H9 (cell line): ENCODE measurements at regions not wholly inside any gene's neighbourhood (a gene's known extent, or its start where the extent isn't known, plus 50 kb on each side); places are given as distances from the start of the nearest gene placed in this dataset.

Source experiments
- DNase-seq: peaks from one replicate; pipeline ENCODE4 v3.0.0-alpha.2; 2017
- H2AFZ ChIP-seq: one replicate; pipeline ENCODE4 v1.6.1; 2013; ENCODE audit warnings: mild to moderate bottlenecking, low read length, control low read depth, moderate library complexity
- H2AK5ac ChIP-seq: 2 replicates; pipeline ENCODE4 v1.6.1; 2013; ENCODE audit warnings: low read length, control low read depth, mixed read lengths; ENCODE audit not compliant: insufficient read length
- H2BK120ac ChIP-seq: one replicate; pipeline ENCODE4 v1.6.1; 2013; ENCODE audit warnings: low read depth, mild to moderate bottlenecking, low read length, control low read depth, inconsistent platforms; ENCODE audit not compliant: poor library complexity, severe bottlenecking
- H2BK12ac ChIP-seq: 2 replicates; pipeline ENCODE4 v1.6.1; 2013; ENCODE audit warnings: low read length, control low read depth, mixed read lengths, low read depth; ENCODE audit not compliant: insufficient read length
- H2BK15ac ChIP-seq: 2 replicates; pipeline ENCODE4 v1.6.1; 2013; ENCODE audit warnings: low read depth, low read length, control low read depth
- H2BK20ac ChIP-seq: one replicate; pipeline ENCODE4 v1.6.1; 2013; ENCODE audit warnings: low read depth, mild to moderate bottlenecking, low read length, control low read depth, inconsistent platforms; ENCODE audit not compliant: poor library complexity, severe bottlenecking
- H2BK5ac ChIP-seq: 2 replicates; pipeline ENCODE4 v1.6.1; 2013; ENCODE audit warnings: low read length, control low read depth, mixed read lengths; ENCODE audit not compliant: insufficient read length
- H3K14ac ChIP-seq: 2 replicates; pipeline ENCODE4 v1.6.1; 2013; ENCODE audit warnings: low read length, control low read depth; ENCODE audit not compliant: insufficient read depth
- H3K18ac ChIP-seq: 2 replicates; pipeline ENCODE4 v1.6.1; 2013; ENCODE audit warnings: low read depth, mild to moderate bottlenecking, mixed read lengths, low read length, control low read depth; ENCODE audit not compliant: insufficient read length
- H3K23ac ChIP-seq: 2 replicates; pipeline ENCODE4 v1.6.1; 2013; ENCODE audit warnings: low read length, control low read depth, mixed read lengths, low read depth; ENCODE audit not compliant: insufficient read length
- H3K23me2 ChIP-seq: 2 replicates; pipeline ENCODE4 v1.6.1; 2013; ENCODE audit warnings: low read depth, mild to moderate bottlenecking, mixed read lengths, low read length, control low read depth; ENCODE audit not compliant: insufficient read length, poor library complexity, severe bottlenecking
- H3K27ac ChIP-seq: 2 replicates; pipeline ENCODE4 v1.5.1; 2013; ENCODE audit warnings: low read length, control low read depth, mixed read lengths, low read depth; ENCODE audit not compliant: insufficient read length
- H3K27me3 ChIP-seq: 2 replicates; pipeline ENCODE4 v1.6.1; 2013; ENCODE audit warnings: low read length, control low read depth, inconsistent platforms; ENCODE audit not compliant: insufficient read depth
- H3K4ac ChIP-seq: 2 replicates; pipeline ENCODE4 v1.6.1; 2013; ENCODE audit warnings: low read depth, mild to moderate bottlenecking, control low read depth, inconsistent platforms, low read length, moderate library complexity
- H3K4me1 ChIP-seq: 2 replicates; pipeline ENCODE4 v1.6.1; 2013; ENCODE audit warnings: low read length, control low read depth, inconsistent platforms; ENCODE audit not compliant: insufficient read depth
- H3K4me2 ChIP-seq: 2 replicates; pipeline ENCODE4 v1.6.1; 2013; ENCODE audit warnings: low read length, control low read depth, mixed read lengths; ENCODE audit not compliant: insufficient read length, insufficient read depth
- H3K56ac ChIP-seq: 2 replicates; pipeline ENCODE4 v1.6.1; 2013; ENCODE audit warnings: low read depth, mild to moderate bottlenecking, mixed read lengths, low read length, control low read depth; ENCODE audit not compliant: insufficient read length
- H3K79me1 ChIP-seq: 2 replicates; pipeline ENCODE4 v1.6.1; 2013; ENCODE audit warnings: low read depth, mild to moderate bottlenecking, moderate library complexity, low read length, control low read depth, inconsistent platforms; ENCODE audit not compliant: insufficient read depth, poor library complexity, severe bottlenecking
- H3K79me2 ChIP-seq: 2 replicates; pipeline ENCODE4 v1.6.1; 2013; ENCODE audit warnings: low read length, control low read depth, inconsistent platforms; ENCODE audit not compliant: insufficient read depth
- H3K9ac ChIP-seq: 2 replicates; pipeline ENCODE4 v1.6.1; 2013; ENCODE audit warnings: low read length, control low read depth, mixed read lengths; ENCODE audit not compliant: insufficient read length; ENCODE audit errors: extremely low read depth
- H3K9me3 ChIP-seq: one replicate; pipeline ENCODE4 v1.6.1; 2013; ENCODE audit warnings: low read depth, low read length, inconsistent platforms; ENCODE audit not compliant: control insufficient read depth
- H3T11ph ChIP-seq: one replicate; pipeline ENCODE4 v1.6.1; 2013; ENCODE audit warnings: mild to moderate bottlenecking, low read length, control low read depth, inconsistent platforms
- H4K20me1 ChIP-seq: one replicate; pipeline ENCODE4 v1.6.1; 2013; ENCODE audit not compliant: control insufficient read depth, insufficient read length, insufficient read depth
- H4K5ac ChIP-seq: 2 replicates; pipeline ENCODE4 v1.6.1; 2013; ENCODE audit warnings: low read depth, mild to moderate bottlenecking, mixed read lengths, low read length, control low read depth; ENCODE audit not compliant: insufficient read length
- H4K8ac ChIP-seq: replicated peaks from 2 replicates; pipeline ENCODE4 v1.6.1; 2013; ENCODE audit warnings: low read length, control low read depth, mixed read lengths, low read depth; ENCODE audit not compliant: insufficient read length
- H4K91ac ChIP-seq: 2 replicates; pipeline ENCODE4 v1.6.1; 2013; ENCODE audit warnings: low read depth, mild to moderate bottlenecking, moderate library complexity, mixed read lengths, low read length, control low read depth; ENCODE audit not compliant: insufficient read length
- H3K27ac Mint-ChIP-seq, 3 experiments: 2 replicates in 2 of 3; 3 replicates in 1 of 3; pipeline ENCODE4 v1.8.0; 2020 to 2021; ENCODE audit warnings: mixed read lengths in 3 of 3, mild to moderate bottlenecking in 1 of 3, moderate library complexity in 1 of 3
- H3K27me3 Mint-ChIP-seq: 2 replicates; pipeline ENCODE4 v1.8.0; 2021; ENCODE audit warnings: low read depth, mild to moderate bottlenecking, moderate library complexity, mixed read lengths
- H3K36me3 Mint-ChIP-seq, 3 experiments: 2 replicates in 2 of 3; 3 replicates in 1 of 3; pipeline ENCODE4 v1.8.0; 2020 to 2021; ENCODE audit warnings: low read depth in 3 of 3, mixed read lengths in 3 of 3; ENCODE audit not compliant: insufficient read depth in 1 of 3
- H3K4me1 Mint-ChIP-seq, 2 experiments: 2 replicates each; pipeline ENCODE4 v1.8.0; 2020; ENCODE audit warnings: mixed read lengths in 2 of 2
- H3K4me3 Mint-ChIP-seq, 2 experiments: 2 replicates in 1 of 2; 3 replicates in 1 of 2; pipeline ENCODE4 v1.8.0; 2020 to 2021; ENCODE audit warnings: mild to moderate bottlenecking in 2 of 2, mixed read lengths in 2 of 2, moderate library complexity in 1 of 2
- H3K9me3 Mint-ChIP-seq, 2 experiments: 2 replicates in 1 of 2; 3 replicates in 1 of 2; pipeline ENCODE4 v1.8.0; 2020; ENCODE audit warnings: mild to moderate bottlenecking in 2 of 2, mixed read lengths in 2 of 2, moderate library complexity in 1 of 2
- CTCF ChIP-seq: fragments of 200-600 bp; sonication (generic); conservative IDR thresholded peaks from 3 replicates; pipeline ENCODE4 v1.8.0; 2021; ENCODE audit warnings: antibody characterized with exemption, mild to moderate bottlenecking
- WGBS: extraction: QIAGEN DNeasy Blood & Tissue Kit; methylation state at CpG from one replicate; pipeline ENCODE4 v1.1.7; 2013; ENCODE audit warnings: missing lambda C conversion rate, low lambda C conversion rate, mixed read lengths; ENCODE audit not compliant: insufficient read length; ENCODE audit errors: extremely low coverage; 5-methylcytosine and 5-hydroxymethylcytosine counted together

DNA sequence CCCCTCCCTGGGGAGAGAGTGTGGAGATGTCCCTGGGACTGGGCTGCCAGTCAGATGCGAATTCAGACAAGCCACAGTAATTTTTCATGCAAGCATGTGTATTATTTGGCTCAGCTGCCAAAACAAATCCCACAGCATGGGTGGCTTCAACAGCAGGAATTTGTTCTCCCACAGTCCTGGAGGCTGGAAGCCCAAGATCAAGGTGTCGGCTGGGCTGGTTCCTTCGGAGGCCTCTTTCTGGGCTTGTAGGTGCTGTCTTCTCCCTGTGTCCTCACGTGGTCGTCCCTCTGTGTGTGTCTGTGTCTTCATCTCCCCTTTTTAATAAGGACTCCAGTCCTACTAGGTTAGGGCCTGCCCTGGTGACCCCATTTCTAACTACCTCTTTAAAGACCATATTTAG, 91.9 kb upstream of the ACTRT2 start:
- no peak overlapping the region for H2AK5ac ChIP-seq
- WGBS, result no CpG with 5 or more reads among the region's 5 CpGs
- no peak overlapping the region for H4K91ac ChIP-seq
- no peak overlapping the region for H3K23ac ChIP-seq
- H4K5ac ChIP-seq, result no peak overlapping the region
- no peak overlapping the region for H3K9ac ChIP-seq
- H2BK120ac ChIP-seq, result no peak overlapping the region
- no peak overlapping the region for H3T11ph ChIP-seq
- no peak overlapping the region for H3K27ac Mint-ChIP-seq
- no peaks in the 10 kb centered on the region for H3K79me2 ChIP-seq
- H3K27ac ChIP-seq, result no peak overlapping the region
- peaks cover 13 to 80% of the 10 kb centered on the region in 2 experiments for H3K9me3 Mint-ChIP-seq
- H3K4me2 ChIP-seq, result no peak overlapping the region
- no peak overlapping the region for H2AFZ ChIP-seq
- no peaks in the 10 kb centered on the region for H4K20me1 ChIP-seq
- no peak overlapping the region for H3K14ac ChIP-seq
- no peak overlapping the region for H3K4ac ChIP-seq
- no peak overlapping the region for H3K56ac ChIP-seq
- no peaks in the 10 kb centered on the region for H3K79me1 ChIP-seq
- H3K4me3 Mint-ChIP-seq, result no peak overlapping the region
- H2BK20ac ChIP-seq, result no peak overlapping the region
- no peaks in the 10 kb centered on the region for H3K27me3 ChIP-seq
- no peak overlapping the region for H2BK12ac ChIP-seq
- no peaks in the 10 kb centered on the region for H3K4me1 ChIP-seq
- H3K4me1 Mint-ChIP-seq, result no peaks in the 10 kb centered on the region
- H2BK15ac ChIP-seq, result no peak overlapping the region
- H3K27me3 Mint-ChIP-seq, result peaks cover 8% of the 10 kb centered on the region
- no peaks in the 10 kb centered on the region for H3K23me2 ChIP-seq
- H4K8ac ChIP-seq, result no peak overlapping the region
- no peak for TF ChIP-seq CTCF
- peaks cover 2 to 27% (median 4%) of the 10 kb centered on the region in 3 experiments; a peak in 3 of 7 replicates for H3K36me3 Mint-ChIP-seq
- peaks cover 69% of the 10 kb centered on the region for H3K9me3 ChIP-seq
- no peak overlapping the region for H2BK5ac ChIP-seq
- DNase-seq, result no peak
- no peak overlapping the region for H3K18ac ChIP-seq
